Muscle layer of duodenum (tissue), 2 donors: ENCODE measurements at regions not wholly inside any gene's neighbourhood (a gene's known extent, or its start where the extent isn't known, plus 50 kb on each side); places are given as distances from the start of the nearest gene placed in this dataset.

Experiments used
- H3K27ac ChIP-seq: one replicate; pipeline ENCODE4 v1.7.0; 2013; ENCODE audit warnings: mild to moderate bottlenecking, low read length
- H3K27me3 ChIP-seq: one replicate; pipeline ENCODE4 v1.7.0; 2013; ENCODE audit warnings: low read depth, mild to moderate bottlenecking, control low read depth, low read length
- H3K36me3 ChIP-seq, 2 donors: one replicate each; pipeline ENCODE4 v1.7.0; 2013; ENCODE audit warnings: low read length in 2 of 2, control low read depth in 1 of 2, mild to moderate bottlenecking in 1 of 2; ENCODE audit not compliant: insufficient read depth in 2 of 2, control insufficient read depth in 1 of 2
- H3K4me1 ChIP-seq, 2 donors: one replicate each; pipeline ENCODE4 v1.7.0; 2013; ENCODE audit warnings: low read length in 2 of 2, mild to moderate bottlenecking in 2 of 2, control low read depth in 1 of 2, moderate library complexity in 1 of 2; ENCODE audit not compliant: insufficient read depth in 2 of 2, control insufficient read depth in 1 of 2
- H3K4me3 ChIP-seq, 2 donors: one replicate each; pipeline ENCODE4 v1.7.0; 2013; ENCODE audit warnings: low read length in 2 of 2, low read depth in 1 of 2, mild to moderate bottlenecking in 1 of 2
- H3K9me3 ChIP-seq, 2 donors: one replicate each; pipeline ENCODE4 v1.7.0; 2013; ENCODE audit warnings: low read length in 2 of 2, control low read depth in 1 of 2, mild to moderate bottlenecking in 1 of 2; ENCODE audit not compliant: control insufficient read depth in 1 of 2
- donor health status: healthy.

DNA sequence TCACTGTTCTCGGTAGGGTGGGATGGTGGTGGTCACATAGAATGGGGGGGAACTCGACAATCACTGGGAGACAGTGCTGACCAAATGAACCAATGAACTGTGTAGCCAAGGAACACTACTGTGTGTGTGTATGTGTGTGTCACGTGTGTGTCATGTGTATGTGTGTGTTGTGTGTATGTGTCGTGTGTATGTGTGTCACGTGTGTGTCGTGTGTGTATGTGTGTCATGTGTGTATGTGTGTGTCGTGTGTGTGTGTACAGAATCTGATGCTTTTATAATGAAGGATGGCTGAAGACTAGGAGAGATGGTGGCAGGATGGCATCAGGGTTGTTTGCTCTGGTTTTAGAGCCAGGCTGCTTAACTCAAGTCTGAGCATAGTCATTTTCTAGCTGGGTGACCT is 99.1 kb upstream of the DUSP22 start:
- H3K4me1 ChIP-seq = peaks cover 9 to 12% of the 10 kb centered on the region in 2 donors
- no peaks in the 10 kb centered on the region for H3K27me3 ChIP-seq
- H3K4me3 ChIP-seq = no peak overlapping the region
- H3K27ac ChIP-seq = no peak overlapping the region
- no peaks in the 10 kb centered on the region for H3K9me3 ChIP-seq
- H3K36me3 ChIP-seq = no peaks in the 10 kb centered on the region

DNA sequence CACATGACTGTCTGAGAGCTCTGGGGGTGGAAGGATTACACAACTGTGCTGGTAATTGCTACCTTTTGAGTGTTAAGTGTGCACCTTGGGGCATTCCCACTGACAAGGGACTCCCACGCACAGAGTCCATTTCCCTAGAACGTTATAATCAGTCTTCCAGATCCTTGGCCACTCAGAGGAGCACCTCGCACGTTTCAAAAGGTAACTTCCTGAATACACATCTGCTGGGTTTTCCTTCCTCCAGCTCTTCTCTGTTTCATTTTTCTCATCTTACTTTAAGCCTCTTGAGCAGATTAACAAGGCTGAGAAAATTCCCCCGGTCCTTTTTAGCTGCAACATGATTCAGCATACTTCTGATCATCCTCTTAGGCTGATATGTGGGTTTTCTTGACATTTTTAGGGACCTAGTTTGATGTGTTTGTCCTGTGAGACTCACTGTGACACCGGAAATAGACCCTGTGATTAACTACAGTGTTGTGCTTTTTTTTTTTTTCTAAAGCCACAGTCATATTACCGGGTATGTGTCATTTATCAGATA is 98.4 kb upstream of the DUSP22 start:
- no peaks in the 10 kb centered on the region for H3K36me3 ChIP-seq
- no peaks in the 10 kb centered on the region for H3K27me3 ChIP-seq
- no peak overlapping the region for H3K27ac ChIP-seq
- no peak overlapping the region for H3K4me3 ChIP-seq
- no peaks in the 10 kb centered on the region for H3K9me3 ChIP-seq
- H3K4me1 ChIP-seq = peaks cover 9 to 12% of the 10 kb centered on the region in 2 donors

DNA sequence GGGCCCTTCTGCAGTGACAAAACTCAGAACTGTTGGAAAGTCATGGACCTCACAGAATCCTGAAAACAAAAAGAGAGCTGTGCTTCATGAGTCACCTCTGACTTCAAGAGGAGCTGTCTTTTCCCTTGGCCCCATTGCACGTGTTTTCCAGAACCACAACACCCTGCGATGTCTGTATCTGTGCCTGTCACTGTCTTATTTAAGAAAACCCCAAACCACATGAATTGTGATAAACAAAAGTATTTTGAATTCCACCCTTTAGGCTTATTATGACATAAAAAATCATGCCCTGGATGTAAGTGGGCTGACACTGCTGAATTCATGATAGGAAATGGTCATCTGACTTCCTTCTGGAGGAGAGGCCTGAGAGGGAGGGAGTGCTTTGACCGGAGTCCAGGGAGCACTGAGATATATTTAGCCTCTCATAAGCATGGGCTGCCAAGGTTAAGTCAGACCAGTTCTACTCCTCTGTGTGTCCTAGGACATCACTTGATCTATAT is 96.4 kb upstream of the DUSP22 start:
- no peak overlapping the region for H3K4me3 ChIP-seq
- H3K27ac ChIP-seq = peak overlapping the region; percentile 21
- no peaks in the 10 kb centered on the region for H3K9me3 ChIP-seq

DNA sequence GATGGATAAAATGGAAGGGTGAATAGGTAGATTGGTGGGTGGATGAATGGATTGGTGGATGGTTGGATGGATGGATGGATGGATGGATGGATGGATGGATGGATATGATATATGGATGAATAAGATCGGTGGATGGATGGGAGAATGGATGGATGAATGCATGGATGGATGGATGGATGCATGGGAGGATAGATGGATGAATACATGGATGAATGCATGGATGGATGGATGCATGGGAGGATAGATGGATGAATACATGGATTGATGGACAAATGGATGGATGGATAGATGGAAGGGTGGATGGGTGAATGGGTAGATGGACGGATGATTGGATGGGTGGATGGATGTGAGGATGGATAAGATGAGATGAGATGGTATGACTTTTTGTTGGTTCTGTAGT is 95.7 kb upstream of the DUSP22 start:
- H3K4me3 ChIP-seq = no peak overlapping the region

More for the DNA sequence above, 96.4 kb upstream of the DUSP22 start:
- no peaks in the 10 kb centered on the region for H3K27me3 ChIP-seq
- H3K36me3 ChIP-seq = no peaks in the 10 kb centered on the region
- H3K4me1 ChIP-seq = peaks cover 9 to 12% of the 10 kb centered on the region in 2 donors

DNA sequence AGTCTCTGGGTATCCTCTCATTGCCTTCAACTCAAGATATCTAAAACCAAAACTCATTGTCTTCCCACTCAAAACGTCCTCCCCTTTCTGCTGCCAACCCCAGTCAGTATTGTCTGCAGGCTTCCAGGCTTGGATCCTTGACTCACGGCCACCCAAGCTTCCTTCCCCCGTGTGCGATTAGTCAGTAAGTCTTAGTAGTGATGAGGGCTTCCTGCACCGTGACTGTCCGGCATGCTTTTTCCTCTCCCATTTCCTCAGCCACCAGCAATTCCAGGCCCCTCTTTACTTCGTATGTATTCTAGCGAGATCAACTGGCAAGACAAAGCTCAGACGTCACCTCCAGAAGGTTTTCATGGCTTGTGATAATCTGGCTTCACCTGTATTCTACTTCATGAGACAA is 88.6 kb upstream of the DUSP22 start:
- Histone ChIP-seq H3K4me3 (no peak overlapping the region), H3K36me3 (no peaks in the 10 kb centered on the region), H3K27ac (no peak overlapping the region), H3K4me1 (no peaks in the 10 kb centered on the region), H3K27me3 (no peaks in the 10 kb centered on the region), H3K9me3 (no peaks in the 10 kb centered on the region)

More for the DNA sequence above, 95.7 kb upstream of the DUSP22 start:
- Histone ChIP-seq H3K4me1 (peaks cover 9 to 12% of the 10 kb centered on the region in 2 donors), H3K9me3 (no peaks in the 10 kb centered on the region), H3K27ac (peak overlapping the region; percentile 21), H3K36me3 (no peaks in the 10 kb centered on the region), H3K27me3 (no peaks in the 10 kb centered on the region)

- Histone ChIP-seq H3K9me3 (no peaks in the 10 kb centered on the region), H3K27ac (no peak overlapping the region), H3K36me3 (no peaks in the 10 kb centered on the region), H3K27me3 (no peaks in the 10 kb centered on the region), H3K4me3 (no peak overlapping the region), H3K4me1 (no peaks in the 10 kb centered on the region)
Observed at GRCh38 chr6:206264-206663, 86.0 kb upstream of the DUSP22 start.

- Histone ChIP-seq H3K4me3 (no peak overlapping the region), H3K4me1 (no peaks in the 10 kb centered on the region), H3K27ac (no peak overlapping the region), H3K36me3 (no peaks in the 10 kb centered on the region), H3K27me3 (no peaks in the 10 kb centered on the region), H3K9me3 (no peaks in the 10 kb centered on the region)
Observed at GRCh38 chr6:208364-208763, 83.9 kb upstream of the DUSP22 start.

- Histone ChIP-seq H3K4me1 (no peaks in the 10 kb centered on the region), H3K4me3 (no peak overlapping the region), H3K27ac (no peak overlapping the region), H3K9me3 (no peaks in the 10 kb centered on the region), H3K27me3 (no peaks in the 10 kb centered on the region), H3K36me3 (no peaks in the 10 kb centered on the region)
Observed at GRCh38 chr6:208938-209337, 83.3 kb upstream of the DUSP22 start.

DNA sequence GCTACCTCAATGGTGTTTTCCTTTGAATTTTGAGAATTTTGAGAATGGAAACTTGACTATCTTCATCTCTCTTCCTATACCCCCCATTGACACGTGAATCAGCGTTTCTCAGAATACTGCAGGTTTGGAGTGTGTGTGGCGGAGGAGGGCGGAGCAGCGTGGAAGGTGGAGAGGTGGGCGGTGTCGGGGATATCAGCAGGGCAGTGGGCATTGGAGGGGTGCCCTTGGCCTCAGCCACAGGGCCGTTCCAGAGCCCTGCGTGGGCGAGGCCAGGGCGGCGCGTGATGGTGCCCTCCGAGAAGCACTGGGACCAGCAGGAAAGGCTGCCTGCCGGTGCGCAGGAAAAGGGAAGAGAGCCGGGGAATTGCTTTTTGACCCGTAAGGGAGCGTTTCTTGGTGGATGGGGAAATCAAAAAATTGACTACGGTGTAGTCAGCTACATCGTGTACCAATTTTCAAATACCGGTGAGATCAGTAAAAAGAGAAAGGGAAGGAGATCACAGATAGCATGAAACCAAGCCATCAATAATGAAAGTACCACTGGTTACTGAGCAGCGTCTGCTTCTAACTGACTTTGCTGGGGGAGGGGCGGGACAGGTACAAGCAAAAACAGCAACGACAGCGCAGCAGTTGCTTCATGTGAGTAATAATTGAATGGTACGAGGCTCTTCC is 82.7 kb upstream of the DUSP22 start:
- H3K27me3 ChIP-seq = no peaks in the 10 kb centered on the region
- H3K27ac ChIP-seq = no peak overlapping the region
- H3K36me3 ChIP-seq = no peaks in the 10 kb centered on the region
- no peak overlapping the region for H3K4me3 ChIP-seq
- no peaks in the 10 kb centered on the region for H3K4me1 ChIP-seq
- H3K9me3 ChIP-seq = no peaks in the 10 kb centered on the region

DNA sequence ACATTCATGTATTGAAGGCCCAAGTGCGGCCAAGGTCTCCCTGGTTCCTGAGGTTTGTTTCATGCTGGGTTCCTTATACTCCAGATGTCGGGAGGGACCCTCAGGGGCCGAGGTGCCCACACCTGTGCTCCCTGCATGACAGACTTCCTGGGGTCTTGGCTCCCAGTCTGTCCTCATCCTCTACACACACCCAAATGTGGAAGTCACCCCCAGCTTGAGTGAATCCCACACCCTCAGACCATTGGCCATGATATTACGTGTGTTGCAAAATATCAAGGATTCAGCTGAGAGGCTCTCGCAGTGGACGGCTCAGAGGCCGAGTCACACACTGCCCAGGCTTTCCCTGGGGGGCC is 82.2 kb upstream of the DUSP22 start:
- Histone ChIP-seq H3K9me3 (no peaks in the 10 kb centered on the region), H3K27ac (no peak overlapping the region), H3K4me1 (no peaks in the 10 kb centered on the region), H3K4me3 (no peak overlapping the region), H3K36me3 (no peaks in the 10 kb centered on the region), H3K27me3 (no peaks in the 10 kb centered on the region)

DNA sequence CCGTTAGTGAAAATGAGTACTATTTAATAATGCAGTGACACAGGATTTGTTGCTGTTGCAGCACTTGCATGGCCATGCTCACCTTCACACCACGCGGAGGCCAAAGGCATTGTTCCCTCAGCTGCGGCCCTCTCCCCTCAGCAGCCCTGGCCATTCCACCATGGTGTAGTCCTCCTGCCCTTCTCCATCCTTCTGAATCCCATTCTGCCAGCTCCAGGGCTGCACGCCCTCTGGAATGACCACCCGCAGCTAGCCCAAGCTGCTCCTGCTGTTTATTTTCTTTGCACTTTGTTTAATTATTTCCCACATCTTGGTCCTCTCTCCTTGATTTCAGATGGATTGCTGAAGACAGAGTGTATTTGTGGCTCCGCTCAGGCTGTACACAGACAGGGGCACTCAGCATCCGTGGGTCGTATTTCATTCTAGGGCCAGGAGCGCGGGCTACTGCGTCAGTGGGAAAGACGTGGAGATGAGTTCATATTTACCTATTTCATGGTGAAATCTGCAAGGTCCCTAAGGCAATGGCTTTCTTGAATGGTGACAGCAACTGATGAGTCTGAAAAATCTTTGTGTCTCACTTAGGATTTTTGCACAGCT is 81.4 kb upstream of the DUSP22 start:
- no peaks in the 10 kb centered on the region for H3K27me3 ChIP-seq
- H3K4me3 ChIP-seq = no peak overlapping the region
- no peak overlapping the region for H3K27ac ChIP-seq
- H3K9me3 ChIP-seq = no peaks in the 10 kb centered on the region
- H3K36me3 ChIP-seq = no peaks in the 10 kb centered on the region
- no peaks in the 10 kb centered on the region for H3K4me1 ChIP-seq
